Hematopoietic multipotent progenitor cell treated with erythropoietin and hydrocortisone succinate and interleukin-3 and kit ligand, for 4 days (in vitro differentiated cells): ENCODE measurements at regions not wholly inside any gene's neighbourhood (a gene's known extent, or its start where the extent isn't known, plus 50 kb on each side); places are given as distances from the start of the nearest gene placed in this dataset.

ENCODE experiments used
- DNase-seq: peaks from one replicate; pipeline ENCODE4 v3.0.0-alpha.2; 2015

- peak; percentile 23 for DNase-seq
Measured at GRCh38 chr2:111219285-111219684, 98.6 kb downstream of the BCL2L11 start.

- no peak for DNase-seq
Measured at GRCh38 chr2:111219734-111220505, 99.2 kb downstream of the BCL2L11 start.

GRCh38 chr2:111220962-111221361 lies 100.2 kb downstream of the BCL2L11 start:
- no peak for DNase-seq

- DNase-seq: no peak
Measured at GRCh38 chr2:111221701-111222100, 101.0 kb downstream of the BCL2L11 start.

GRCh38 chr2:111222204-111222866 lies 101.6 kb downstream of the BCL2L11 start:
- DNase-seq: peak; percentile 23

- DNase-seq: no peak
Measured at GRCh38 chr2:111225856-111226255, 105.1 kb downstream of the BCL2L11 start.

- DNase-seq: peak; percentile 61
Measured at GRCh38 chr2:111226876-111227700, 106.4 kb downstream of the BCL2L11 start.

GRCh38 chr2:111227716-111228141 lies 107.0 kb downstream of the BCL2L11 start:
- no peak for DNase-seq

GRCh38 chr2:111231532-111232252 lies 111.0 kb downstream of the BCL2L11 start:
- DNase-seq: no peak

GRCh38 chr2:111235192-111236015 lies 114.7 kb downstream of the BCL2L11 start:
- no peak for DNase-seq

GRCh38 chr2:111236025-111236424 lies 115.3 kb downstream of the BCL2L11 start:
- no peak for DNase-seq

GRCh38 chr2:111238296-111238695 lies 117.6 kb downstream of the BCL2L11 start:
- DNase-seq: no peak

- DNase-seq: no peak
Measured at GRCh38 chr2:111239107-111239506, 118.4 kb downstream of the BCL2L11 start.

GRCh38 chr2:111239581-111240249 lies 119.0 kb downstream of the BCL2L11 start:
- DNase-seq: no peak

GRCh38 chr2:111243295-111243694 lies 122.6 kb downstream of the BCL2L11 start:
- no peak for DNase-seq

GRCh38 chr2:111244864-111245263 lies 124.2 kb downstream of the BCL2L11 start:
- no peak for DNase-seq

GRCh38 chr2:111246620-111247061 lies 125.9 kb downstream of the BCL2L11 start:
- no peak for DNase-seq

GRCh38 chr2:111247491-111247890 lies 126.8 kb downstream of the BCL2L11 start:
- no peak for DNase-seq

GRCh38 chr2:111249806-111250205 lies 129.1 kb downstream of the BCL2L11 start:
- DNase-seq: no peak

- no peak for DNase-seq
Measured at GRCh38 chr2:111250448-111251030, 129.8 kb downstream of the BCL2L11 start.

GRCh38 chr2:111251711-111252110 lies 131.0 kb downstream of the BCL2L11 start:
- no peak for DNase-seq
